GM18498 (cell line): ENCODE measurements at regions not wholly inside any gene's neighbourhood (a gene's known extent, or its start where the extent isn't known, plus 50 kb on each side); places are given as distances from the start of the nearest gene placed in this dataset.

ENCODE experiments used
- ATAC-seq: cut with Tn5 transposase; IDR thresholded peaks from one replicate; pipeline ENCODE4 v1.9.1; 2021; ENCODE audit warnings: mild to moderate bottlenecking, moderate library complexity; ENCODE audit not compliant: unreplicated experiment

DNA sequence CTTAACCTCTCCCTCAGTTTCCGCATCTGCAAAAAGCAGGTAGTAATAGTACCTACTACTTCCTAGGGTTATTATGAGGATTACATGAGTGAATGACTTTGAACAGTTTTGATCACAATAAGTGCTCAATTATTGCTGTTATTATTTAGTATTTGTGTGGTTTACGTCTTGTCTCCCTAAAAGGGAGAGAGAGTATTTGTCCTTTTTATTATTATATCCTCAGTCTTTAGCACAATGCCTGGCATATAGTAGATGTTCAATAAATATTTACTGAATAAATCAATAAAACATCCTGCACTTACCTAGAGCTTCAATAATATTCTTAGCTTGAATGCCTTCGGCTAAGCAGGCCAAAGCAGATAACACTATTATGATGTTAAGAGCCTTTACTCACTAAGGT, 160.0 kb downstream of the TANC2 start:
- no peak for ATAC-seq

DNA sequence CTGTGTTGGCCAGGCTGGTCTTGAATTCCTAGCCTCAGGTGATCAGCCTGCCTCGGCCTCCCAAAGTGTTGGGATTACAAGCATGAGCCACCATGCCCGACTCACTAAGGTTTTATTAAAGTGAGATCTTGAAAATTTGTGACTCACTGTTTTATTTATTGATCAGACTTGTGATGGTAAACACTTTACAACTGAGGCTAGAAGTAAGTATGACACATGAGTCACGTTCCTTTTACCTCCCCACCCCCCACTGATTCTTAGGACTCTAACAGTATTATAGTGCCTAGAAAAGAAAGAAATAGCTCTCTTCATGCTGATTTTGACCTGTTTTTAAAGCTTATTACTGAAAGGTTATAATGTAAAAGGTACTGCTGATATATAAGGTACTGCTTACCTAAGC, 160.6 kb downstream of the TANC2 start:
- ATAC-seq: no peak

DNA sequence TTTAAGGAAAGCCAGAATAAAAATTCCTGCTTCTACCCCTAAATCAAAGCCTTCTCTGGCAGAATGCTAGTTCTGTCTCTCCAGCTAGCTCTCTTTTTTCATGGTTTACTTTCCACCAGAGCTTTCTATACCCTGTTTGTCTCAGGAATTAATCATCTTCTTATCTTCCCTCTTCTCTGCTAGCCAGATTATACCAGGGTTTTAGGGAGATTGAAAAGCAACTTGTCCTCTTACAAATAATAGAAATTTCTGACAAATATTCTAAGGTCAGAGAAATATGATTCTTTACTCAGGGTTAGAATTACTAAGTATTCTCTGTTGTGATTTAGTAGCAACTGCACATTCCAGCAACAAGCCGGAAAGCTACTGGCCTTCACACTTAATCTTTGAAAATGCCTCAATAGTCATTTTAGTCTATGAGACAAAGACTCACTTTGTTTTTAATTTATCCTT, 166.4 kb downstream of the TANC2 start:
- no peak for ATAC-seq

DNA sequence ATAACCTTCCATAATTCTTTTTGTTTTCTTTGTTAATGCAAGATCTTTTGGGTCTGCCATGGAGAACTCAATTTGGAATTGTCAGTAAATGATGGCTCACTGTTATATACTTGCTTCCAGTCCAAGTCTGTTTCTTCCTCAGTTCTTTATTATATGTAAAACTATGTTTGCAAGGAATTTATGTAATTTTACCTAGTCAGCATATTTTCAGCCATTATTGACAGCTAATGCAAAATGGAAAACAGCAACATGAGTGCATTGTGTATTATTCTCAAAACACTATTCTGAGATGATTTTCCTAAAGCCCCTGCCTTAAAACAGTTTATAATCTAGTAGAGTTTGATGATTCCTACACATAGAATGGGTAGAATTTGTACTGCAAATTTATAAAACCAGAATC, 167.5 kb downstream of the TANC2 start:
- no peak for ATAC-seq

DNA sequence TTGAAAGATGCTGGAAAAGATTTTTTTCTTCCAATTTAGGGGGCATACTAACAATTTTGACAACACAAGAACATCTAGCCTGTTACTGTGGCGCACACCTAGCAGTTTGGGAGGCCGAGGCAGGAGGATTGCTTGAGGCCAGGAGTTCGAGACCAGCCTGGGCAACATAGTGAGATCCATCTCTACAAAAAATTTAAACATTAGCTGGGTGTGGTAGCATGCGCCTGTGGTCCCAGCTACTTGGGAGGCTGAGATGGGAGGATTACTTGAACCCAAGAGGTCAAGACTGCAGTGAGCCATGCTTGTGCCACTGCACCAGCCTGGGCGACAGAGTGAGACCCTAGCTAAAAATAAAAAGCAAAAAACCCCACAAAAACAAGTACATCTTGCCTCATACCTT, 168.8 kb downstream of the TANC2 start:
- no peak for ATAC-seq

DNA sequence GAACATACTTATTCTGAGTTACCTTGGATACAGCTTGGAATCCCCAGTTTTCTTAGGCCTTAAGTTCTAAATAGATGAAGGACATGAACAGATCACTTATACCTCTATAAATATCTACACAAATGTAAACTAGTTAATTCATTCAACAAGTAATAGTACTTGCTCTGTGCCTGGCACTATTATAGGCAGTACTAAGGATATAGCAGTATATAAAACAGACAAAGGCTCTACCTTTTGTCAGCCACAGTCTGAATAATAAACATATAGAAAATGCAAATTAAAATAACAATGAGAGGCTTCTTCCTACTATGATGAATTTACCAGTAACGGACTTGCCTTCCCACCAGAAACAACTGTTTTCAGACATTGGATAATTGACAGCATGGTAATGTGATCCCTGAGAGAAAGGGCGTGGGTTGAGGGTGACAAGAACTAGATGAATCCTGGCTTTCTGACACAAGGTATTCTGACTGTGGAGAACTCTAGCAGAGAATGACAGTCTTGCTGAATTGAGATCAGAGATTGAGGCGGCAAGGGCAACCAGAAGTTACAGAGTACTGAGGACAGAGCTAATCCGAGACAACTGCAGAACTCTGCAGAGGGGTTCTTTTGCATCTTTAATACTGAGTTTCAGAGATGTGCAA, 170.5 kb downstream of the TANC2 start:
- no peak for ATAC-seq

DNA sequence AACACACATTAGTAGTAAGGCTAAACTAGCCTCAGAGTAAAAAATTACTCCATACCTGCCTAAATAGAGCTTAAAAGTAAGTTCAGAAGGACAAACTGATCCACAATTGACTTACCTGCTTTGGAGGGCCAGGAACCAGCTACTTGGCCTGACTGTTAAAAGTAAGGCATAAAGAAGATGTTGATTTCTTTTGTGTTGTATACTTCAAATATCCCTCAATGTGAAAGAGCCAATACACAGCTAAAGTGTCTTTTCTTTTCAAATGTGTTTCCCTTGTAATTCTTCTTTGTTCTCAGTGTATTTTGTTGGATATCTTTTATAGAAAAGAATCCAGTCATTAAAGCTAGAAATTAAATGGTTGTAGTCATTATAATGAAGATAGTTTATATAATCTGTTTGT, 171.1 kb downstream of the TANC2 start:
- no peak for ATAC-seq

DNA sequence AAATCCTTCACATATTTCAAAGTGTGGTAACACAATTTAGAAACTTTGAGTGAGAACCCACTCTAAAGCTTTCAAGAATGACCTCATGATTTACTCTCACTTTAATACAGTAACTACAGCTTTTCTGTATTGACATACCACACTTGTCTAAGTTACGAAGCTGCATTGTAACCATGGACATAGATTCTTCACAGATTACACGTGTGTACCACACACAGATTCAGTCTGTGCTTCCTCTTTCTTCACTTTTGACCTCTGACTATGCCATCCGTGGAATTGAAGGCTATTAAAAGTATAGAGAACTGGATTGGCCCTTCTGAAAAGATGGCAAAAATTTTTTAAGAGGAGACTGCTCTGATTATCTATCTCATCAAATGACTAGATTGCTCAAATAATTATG, 172.7 kb downstream of the TANC2 start:
- no peak for ATAC-seq

DNA sequence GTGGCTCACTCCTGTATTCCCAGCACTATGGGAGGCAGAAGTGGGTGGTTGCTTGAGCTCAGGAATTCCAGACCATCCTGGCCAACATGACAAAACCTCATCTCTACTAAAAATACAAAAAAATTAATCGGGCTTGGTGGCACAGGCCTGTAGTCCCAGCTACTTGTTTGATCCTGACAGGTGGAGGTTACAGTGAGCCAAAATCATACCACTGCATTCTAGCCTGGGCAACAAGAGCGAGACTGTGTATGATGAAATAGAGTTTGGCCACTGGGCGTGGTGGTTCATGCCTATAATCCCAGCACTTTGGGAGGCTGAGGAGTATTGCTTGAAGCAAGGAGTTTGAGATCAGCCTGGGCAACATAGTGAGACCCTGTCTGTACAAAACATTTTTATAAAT, 173.3 kb downstream of the TANC2 start:
- ATAC-seq: no peak

DNA sequence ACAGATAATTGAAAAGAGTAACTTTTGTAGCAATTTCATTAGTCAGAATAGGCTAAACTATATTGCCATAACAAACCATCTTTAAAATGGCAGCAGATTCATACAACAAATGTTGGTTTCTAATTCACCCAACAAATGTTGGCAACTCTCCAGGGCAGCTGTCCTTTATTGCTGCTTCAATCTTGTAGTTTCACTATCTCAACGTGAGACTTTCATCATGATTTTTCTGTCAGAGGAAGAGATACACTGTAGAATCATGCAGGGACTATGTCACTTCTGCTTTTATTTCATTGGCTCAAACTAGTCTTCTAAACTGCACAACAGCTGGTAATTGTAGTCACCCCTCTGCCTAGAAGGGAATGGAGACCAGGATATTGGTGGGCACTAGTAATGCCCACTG, 174.2 kb downstream of the TANC2 start:
- no peak for ATAC-seq

DNA sequence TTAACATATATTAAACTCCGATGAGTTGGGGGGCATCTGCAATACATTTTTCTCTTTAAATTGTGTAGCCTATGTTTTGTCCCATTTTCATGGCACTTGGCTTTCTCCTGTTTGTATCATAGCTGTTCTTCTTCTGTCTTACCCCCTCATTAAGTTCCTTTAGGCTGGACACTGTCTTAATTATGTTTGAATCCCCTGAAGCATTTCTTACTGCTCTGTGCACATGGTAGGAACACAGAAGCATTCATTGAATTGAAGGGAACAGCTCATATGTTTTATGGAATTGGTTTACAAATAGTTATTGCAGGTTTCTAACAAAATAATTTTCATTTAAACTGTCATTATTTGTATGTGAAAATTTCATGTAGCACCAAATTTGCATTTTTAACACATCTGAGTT, 176.8 kb downstream of the TANC2 start:
- no peak for ATAC-seq

DNA sequence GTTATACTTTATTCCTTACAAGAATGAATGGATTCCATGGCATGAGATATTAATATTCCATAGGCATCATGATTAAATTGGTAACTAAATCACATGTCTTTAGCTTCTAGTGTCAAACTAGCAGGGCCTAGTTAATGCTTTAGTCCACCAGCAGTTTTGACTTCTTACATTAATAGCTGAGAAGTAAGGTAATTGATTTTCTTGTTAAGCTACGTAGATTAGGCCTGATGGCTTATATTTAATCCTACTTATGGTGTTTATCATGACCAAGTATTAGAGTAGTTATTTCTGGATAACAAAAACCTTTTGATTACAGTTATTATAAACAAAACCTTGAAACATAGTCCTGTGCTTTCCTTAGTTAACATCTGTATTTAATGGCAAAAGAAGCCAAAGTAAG, 184.5 kb downstream of the TANC2 start:
- ATAC-seq: no peak

DNA sequence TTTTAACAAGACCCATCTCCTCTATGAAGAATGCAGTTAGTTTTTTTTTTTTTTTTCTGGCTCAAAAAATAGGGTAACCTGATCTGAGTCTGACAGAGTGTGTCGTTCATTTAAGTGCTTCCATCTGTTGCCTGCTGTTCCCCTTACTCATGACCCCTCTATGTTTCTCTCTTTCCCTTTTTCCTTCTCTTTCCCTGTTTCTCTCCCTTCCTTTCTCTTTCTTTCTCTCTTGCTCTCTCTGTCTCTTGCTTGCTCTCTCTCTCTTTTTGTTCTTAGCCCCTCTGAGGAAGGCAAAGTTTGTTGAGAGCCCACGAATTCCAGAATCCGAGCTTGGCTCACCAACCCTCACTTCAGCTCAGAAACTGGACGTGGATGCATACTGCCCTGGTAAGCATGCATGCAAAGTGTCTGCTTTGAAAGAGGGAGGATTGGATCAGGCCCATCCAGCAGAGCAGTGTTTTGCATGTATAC, 185.0 kb downstream of the TANC2 start:
- ATAC-seq: no peak

DNA sequence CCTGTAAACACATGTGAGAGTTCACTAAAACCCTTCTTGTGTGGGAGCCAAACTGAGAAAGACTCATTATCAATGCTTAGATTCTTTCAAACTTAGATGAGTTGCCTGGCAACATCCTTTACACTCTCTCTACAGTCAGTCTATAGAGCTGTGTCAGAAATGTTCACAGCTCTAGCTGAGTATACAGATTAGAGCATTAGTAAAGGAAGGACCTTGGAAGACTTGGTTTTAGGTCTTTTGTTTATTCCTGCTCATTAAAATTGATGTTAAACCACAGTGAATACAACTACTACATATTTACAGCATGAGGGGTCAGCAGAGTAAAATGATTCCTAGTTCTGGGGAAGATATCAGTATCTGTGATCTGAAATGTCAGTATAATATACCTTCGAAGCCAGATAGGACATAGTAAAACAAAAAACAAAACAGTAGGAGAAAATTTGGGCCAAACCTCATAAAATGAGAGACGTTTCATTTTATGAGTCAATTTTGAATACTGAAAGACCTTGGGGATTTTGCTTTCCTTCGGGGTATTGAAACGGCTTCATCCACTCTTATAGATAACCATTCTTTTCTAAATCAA, 186.0 kb downstream of the TANC2 start:
- no peak for ATAC-seq

DNA sequence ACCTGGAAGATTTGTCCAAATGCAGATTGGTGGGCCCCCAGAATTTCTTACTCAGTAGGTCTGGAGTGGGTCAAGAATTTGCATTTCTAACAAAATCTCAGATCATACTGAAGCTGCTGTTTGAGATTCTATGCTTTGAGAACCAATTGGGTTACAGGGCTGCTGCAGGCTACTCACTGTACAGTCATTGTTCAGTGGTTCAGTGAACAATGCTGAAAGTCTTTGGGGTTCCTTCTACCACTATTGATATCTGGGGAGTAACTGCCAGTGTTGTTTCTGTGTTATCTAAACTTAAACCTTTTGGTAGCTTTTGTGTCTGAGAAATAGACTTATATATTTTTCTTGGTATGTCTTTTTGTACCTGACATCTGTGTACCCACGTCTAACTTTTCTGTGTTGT, 187.5 kb downstream of the TANC2 start:
- ATAC-seq: no peak

DNA sequence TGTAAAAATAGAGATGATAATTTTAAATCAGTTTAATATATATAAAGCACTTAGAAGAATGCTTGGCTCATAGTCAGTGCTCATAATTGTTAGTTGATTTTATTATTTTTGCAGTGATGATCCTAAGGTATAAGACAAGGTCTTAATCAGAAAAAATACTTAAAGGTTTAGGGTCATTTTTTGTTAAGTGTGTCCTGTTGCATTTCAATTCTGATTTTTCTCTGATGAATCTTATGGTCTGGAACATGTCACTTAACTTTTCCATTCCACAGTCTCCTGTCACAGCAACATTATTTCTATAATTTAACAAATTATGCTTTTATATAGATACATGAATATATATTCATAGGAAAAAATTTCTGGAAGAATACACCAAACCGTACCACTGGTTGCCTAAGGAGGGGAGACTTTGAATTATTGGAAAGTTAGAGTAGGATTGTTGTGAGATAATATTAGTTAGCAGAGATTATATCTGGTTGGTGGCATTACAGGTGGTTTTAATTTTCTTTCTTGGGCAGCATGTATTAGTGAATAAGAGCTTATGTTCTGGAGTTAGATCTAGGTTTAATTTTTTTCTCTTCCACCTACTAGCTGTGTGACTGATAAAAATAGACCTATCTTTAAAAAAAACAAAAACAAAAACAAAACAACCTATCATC, 188.7 kb downstream of the TANC2 start:
- ATAC-seq: no peak

DNA sequence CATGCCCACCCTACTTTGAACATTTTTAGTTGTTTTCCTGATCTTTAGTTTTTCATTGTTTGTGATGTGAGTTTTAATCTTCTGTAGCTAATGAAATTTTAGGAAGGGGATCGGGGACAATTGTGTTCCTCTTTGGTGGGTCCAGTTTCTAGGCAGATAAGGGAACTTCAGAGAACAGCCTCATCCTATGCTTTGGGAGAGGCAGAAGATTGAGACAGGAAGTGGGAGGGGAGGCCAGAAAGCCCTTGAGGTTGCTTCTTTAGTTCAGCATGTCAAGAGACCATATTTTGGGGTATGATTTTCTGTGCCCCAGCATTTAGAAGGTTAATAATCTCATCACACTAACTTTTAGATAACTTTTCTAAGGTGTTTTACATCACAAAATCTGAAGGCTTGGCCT, 191.0 kb downstream of the TANC2 start:
- ATAC-seq: no peak

DNA sequence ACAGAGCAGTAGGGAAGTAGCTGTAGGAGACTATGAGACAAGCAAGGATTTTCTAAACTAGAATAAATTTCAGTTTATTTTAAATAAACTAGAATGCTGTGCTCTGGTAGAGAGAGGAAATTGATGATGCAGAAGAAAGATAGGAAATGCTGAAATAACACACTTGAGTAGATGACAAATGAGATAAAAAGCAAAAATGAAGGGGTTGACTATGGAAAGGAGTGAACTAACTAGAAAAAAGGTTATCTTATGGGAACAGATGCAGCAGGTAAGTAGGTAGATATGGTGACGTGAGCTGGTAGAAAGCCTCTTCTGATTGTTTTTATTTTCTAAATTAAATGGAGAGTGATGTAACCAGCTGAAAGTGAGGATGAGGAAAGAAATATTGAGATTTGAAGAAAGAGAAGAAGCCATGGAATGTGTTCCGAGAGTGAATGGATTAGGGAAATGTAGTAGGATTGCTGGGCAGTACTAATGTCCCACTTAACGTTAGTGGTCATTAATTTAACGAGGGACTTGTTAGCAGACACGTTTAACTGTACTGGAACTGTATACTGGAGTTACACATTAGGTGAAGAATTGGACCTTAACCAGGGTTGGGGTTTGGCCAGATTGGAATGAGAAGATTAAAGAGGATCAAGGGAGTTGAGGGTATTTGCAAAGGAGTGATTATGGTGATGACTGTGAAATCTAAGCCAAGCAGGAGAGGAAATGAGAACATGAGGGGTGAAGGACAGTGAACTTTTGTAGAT, 196.5 kb downstream of the TANC2 start:
- no peak for ATAC-seq

DNA sequence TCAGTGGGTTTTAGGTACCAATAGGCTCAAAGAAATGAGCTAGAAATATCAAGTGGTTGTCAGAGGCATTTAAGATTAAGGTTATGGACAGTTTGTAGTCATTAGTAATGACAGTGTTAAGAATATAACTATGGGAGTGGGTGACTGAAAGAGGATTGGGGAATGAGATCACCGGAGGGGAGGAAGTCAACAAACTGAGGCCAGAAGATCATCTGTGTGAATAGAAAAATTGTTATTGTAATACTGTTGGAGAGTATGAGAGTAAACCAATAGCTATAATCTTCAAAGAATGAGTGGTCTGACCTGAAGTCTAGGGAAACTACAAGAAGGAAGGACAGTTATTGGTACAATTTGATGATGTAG, 197.1 kb downstream of the TANC2 start:
- no peak for ATAC-seq

DNA sequence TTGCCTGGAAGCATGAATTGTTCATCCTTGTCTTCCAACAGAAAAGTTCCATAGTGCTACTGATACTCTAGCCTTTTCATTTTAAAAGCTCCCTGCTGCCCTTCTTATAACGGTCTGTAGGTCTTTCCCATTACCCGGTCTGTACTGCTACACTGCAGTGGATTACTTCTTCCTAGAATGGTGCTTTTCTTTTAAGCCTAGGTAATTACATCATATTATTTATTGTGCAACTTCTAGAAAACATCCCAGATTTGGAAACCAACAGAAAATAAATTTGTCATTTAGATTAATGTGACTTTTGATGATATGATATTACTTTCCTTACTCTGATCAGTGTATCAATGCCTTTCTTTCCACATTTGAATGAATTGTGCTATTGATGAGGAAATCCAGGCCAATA, 199.4 kb downstream of the TANC2 start:
- no peak for ATAC-seq

DNA sequence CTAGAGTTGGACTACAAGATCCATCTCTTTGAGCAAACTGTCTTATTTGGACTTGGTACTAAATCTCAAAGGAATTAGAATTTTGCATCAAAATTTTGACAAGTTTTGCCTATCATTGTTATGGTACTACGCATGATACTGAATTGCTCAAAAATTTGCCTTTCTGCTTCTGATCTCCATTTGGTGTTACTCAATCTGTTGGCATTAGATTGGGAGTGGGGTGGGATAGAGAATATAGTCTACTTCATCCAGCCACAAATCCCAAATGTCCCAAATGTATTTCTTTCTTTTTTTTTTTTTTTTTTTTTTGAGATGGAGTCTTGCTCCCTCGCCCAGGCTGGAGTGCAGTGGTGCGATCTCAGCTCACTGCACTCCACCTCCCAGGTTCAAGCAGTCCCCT, 204.8 kb downstream of the TANC2 start:
- no peak for ATAC-seq
